ENCODE measurements at regions not wholly inside any gene's neighbourhood (a gene's known extent, or its start where the extent isn't known, plus 50 kb on each side); places are given as distances from the start of the nearest gene placed in this dataset.

DNA sequence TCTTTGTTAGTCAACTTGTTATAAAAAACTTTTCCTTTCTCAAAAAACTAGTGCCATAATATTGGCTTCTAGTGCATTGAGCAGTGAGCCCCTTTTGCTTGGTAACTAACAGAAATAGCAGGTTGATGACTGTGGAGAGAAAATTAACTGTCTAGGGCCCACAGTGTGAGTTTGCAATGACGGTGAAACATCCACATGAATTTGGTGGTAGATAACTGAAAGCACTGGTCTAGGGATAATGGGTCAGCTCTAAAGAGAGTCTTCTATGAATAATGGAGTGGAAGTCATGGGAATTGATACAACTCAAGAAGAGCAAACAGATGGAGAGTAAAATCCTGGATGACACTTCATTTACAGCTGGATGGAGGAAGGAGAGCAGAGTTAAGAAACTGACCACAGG, 245.4 kb downstream of the METTL4 start:
- no peak overlapping the region for H3K4me3 ChIP-seq (ENCODE audit: low read length)
- H3K27me3 Mint-ChIP-seq (ENCODE audit: insufficient read depth): no peaks in the 10 kb centered on the region
- peaks cover 41% of the 10 kb centered on the region for H3K4me1 Mint-ChIP-seq
- WGBS, 2 experiments (ENCODE audit: insufficient coverage in 1 of 2, insufficient read length in 1 of 2): 96 to 100% methylated on average over 1 of the region's 1 CpG
- TF ChIP-seq CTCF (conservative IDR thresholded peaks at IDR 0.05): no peak
- no peaks in the 10 kb centered on the region for H3K27me3 ChIP-seq (ENCODE audit: control insufficient read depth, insufficient read depth, low read length, poor library complexity, severe bottlenecking)
- no peak overlapping the region for H3K9ac ChIP-seq (ENCODE audit: extremely low read depth, low read length, poor library complexity, severe bottlenecking)
- H3K27ac Mint-ChIP-seq: peak overlapping the region; percentile 73
- H3K36me3 ChIP-seq (ENCODE audit: control insufficient read depth, insufficient read depth, low read length): no peaks in the 10 kb centered on the region
- peaks cover 5% of the 10 kb centered on the region for H3K4me1 ChIP-seq (ENCODE audit: control insufficient read depth, insufficient read depth, low read length)
- no peak overlapping the region for H3K4me3 Mint-ChIP-seq
- no peak for DNase-seq
- H3K9me3 ChIP-seq (ENCODE audit: control insufficient read depth, low read length): peaks cover 15% of the 10 kb centered on the region
- no peak overlapping the region for H3K27ac ChIP-seq (ENCODE audit: low read depth, low read length)
- peaks cover 3% of the 10 kb centered on the region for H3K9me3 Mint-ChIP-seq
- H3K36me3 Mint-ChIP-seq (ENCODE audit: low read depth): peaks cover 3% of the 10 kb centered on the region

- no peak for TF ChIP-seq CTCF (conservative IDR thresholded peaks at IDR 0.05)
- Histone ChIP-seq H3K9me3 (ENCODE audit: control insufficient read depth, low read length) (peaks cover 15% of the 10 kb centered on the region), H3K9ac (ENCODE audit: extremely low read depth, low read length, poor library complexity, severe bottlenecking) (no peak overlapping the region), H3K36me3 (ENCODE audit: control insufficient read depth, insufficient read depth, low read length) (no peaks in the 10 kb centered on the region), H3K27ac (ENCODE audit: low read depth, low read length) (no peak overlapping the region), H3K27me3 (ENCODE audit: control insufficient read depth, insufficient read depth, low read length, poor library complexity, severe bottlenecking) (no peaks in the 10 kb centered on the region), H3K4me1 (ENCODE audit: control insufficient read depth, insufficient read depth, low read length) (peaks cover 14% of the 10 kb centered on the region), H3K4me3 (ENCODE audit: low read length) (no peak overlapping the region)
- 77 to 83% methylated on average over 5 to 6 of the region's 6 CpGs for WGBS, 2 experiments (ENCODE audit: insufficient coverage in 1 of 2, insufficient read length in 1 of 2)
- H3K9me3 Mint-ChIP-seq: peaks cover 3% of the 10 kb centered on the region
- DNase-seq: no peak
- H3K4me3 Mint-ChIP-seq: no peak overlapping the region
- no peak overlapping the region for H3K27ac Mint-ChIP-seq
- peaks cover 50% of the 10 kb centered on the region for H3K4me1 Mint-ChIP-seq
- no peaks in the 10 kb centered on the region for H3K27me3 Mint-ChIP-seq (ENCODE audit: insufficient read depth)
- peaks cover 3% of the 10 kb centered on the region for H3K36me3 Mint-ChIP-seq (ENCODE audit: low read depth)
Observed at GRCh38 chr18:2326999-2327398, 244.3 kb downstream of the METTL4 start.

GRCh38 chr18:2330764-2331163, 240.5 kb downstream of the METTL4 start:
- Mint-ChIP-seq H3K4me1 (peaks cover 58% of the 10 kb centered on the region), H3K27ac (no peak overlapping the region), H3K36me3 (ENCODE audit: low read depth) (no peaks in the 10 kb centered on the region), H3K4me3 (no peak overlapping the region), H3K27me3 (ENCODE audit: insufficient read depth) (no peaks in the 10 kb centered on the region), H3K9me3 (no peaks in the 10 kb centered on the region)
- no peak overlapping the region for H3K27ac ChIP-seq (ENCODE audit: low read depth, low read length)
- H3K27me3 ChIP-seq (ENCODE audit: control insufficient read depth, insufficient read depth, low read length, poor library complexity, severe bottlenecking): no peaks in the 10 kb centered on the region
- no peaks in the 10 kb centered on the region for H3K9me3 ChIP-seq (ENCODE audit: control insufficient read depth, low read length)
- DNase-seq: no peak
- peaks cover 16% of the 10 kb centered on the region for H3K4me1 ChIP-seq (ENCODE audit: control insufficient read depth, insufficient read depth, low read length)
- no peak overlapping the region for H3K4me3 ChIP-seq (ENCODE audit: low read length)
- 50 to 80% methylated on average over 1 to 2 of the region's 2 CpGs for WGBS, 2 experiments (ENCODE audit: insufficient coverage in 1 of 2, insufficient read length in 1 of 2)
- no peak for TF ChIP-seq CTCF (conservative IDR thresholded peaks at IDR 0.05)
- no peaks in the 10 kb centered on the region for H3K36me3 ChIP-seq (ENCODE audit: control insufficient read depth, insufficient read depth, low read length)
- H3K9ac ChIP-seq (ENCODE audit: extremely low read depth, low read length, poor library complexity, severe bottlenecking): no peak overlapping the region
